ENCODE measurements at regions not wholly inside any gene's neighbourhood (a gene's known extent, or its start where the extent isn't known, plus 50 kb on each side); places are given as distances from the start of the nearest gene placed in this dataset.

DNA sequence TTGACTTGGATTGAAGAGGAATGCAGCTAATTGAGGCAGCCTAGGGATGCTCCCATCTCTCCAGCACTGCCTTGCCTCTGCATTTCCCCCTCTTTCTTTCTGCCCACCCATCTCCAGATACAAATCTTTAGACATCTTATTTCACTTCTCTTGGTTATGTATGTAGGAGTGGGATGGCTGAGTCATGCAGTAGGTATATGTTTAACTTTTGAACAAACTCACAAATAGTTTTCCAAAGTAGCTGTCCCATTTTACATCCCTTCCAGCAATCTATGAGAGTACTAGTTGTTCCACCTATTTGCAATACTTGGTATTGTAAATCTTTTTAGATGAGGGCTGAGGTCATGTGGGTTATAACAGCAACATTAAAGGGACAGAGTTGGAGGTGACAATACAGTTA is 329.9 kb downstream of the DYSF start:
- intact Hi-C loops (cut with micrococcal nuclease) = no loop called here

DNA sequence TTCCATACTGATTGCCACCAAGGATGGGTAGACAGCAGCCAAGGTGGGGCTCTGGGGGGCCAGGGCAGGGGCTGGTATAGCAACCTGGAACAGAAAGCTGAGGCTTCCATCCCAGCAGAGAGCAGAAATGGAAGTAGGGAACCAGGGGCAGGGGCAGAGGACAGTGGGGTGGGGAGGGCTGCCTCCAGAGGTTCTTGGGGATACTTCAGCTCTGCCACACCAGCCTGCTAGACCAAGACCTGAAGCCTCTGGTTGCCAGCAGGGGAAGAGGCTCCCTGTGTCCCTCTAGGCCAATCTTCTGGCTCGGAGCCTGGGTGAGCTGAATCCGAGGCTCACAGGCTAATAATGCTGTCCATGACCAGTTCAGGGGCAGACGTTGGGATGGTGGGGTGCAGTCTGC is 329.0 kb downstream of the DYSF start:
- intact Hi-C loops (cut with micrococcal nuclease) = no loop called here

DNA sequence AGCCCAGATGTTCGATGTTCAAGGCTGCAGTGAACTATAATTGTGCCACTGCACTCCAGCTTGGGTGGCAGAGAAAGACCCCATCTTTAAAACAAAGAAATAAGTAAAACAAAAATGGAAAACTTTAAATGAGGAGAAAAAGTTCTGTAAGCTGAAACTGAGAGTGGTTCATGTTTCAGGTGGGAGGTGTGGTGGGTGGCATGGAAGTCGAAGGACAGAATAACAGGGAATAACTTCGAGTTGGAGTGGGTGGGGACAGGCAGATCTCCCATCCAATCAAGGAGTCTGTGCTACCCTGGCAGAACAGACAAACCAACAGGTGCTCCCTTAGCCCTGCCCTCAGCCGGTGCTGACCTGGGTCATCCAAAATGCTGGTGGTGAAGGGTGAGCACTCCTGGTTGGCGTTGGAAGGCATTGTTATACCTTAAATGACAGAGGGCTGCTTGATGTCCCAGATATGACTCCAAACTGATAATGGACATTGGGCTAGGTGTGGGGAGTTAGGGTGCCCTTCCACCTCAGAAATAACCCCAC is 328.4 kb downstream of the DYSF start:
- intact Hi-C loops (cut with micrococcal nuclease) = no loop called here

DNA sequence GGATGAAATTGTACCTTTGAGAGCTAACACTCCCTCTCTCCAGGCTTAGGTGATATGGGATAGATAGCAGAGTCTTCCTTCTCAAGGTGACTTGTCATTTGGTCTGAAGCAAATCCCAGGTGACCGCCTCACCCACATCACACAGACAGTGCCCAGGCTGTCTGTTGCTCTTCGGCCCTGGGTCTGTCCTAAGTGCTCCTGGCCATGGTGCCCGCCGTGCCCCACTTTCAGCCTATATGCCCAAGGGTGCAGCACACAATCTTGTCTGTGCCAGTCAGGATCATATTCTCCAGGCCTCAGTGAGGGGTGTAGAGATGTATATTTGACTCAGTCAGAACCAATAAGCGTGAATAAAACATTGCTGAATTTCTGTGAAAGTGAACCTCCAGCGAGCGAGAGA is 326.8 kb downstream of the DYSF start:
- intact Hi-C loops (cut with micrococcal nuclease) = no loop called here

DNA sequence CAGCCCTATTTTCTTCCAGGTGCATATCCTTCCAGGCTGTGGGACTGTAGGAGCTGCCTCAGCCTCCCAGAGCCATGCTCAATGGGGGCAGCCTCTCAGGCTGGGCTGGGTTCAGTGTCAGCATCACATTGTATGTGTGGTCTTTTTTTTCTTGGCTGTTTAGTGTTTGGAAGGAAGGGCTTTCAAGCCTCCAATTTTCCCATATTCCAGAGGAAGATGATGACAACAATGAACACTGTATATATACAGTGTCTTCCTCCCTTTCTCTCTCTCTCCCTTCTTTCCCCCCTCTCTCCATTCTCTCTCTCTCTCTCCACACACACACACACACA is 326.4 kb downstream of the DYSF start:
- intact Hi-C loops (cut with micrococcal nuclease) = no loop called here

DNA sequence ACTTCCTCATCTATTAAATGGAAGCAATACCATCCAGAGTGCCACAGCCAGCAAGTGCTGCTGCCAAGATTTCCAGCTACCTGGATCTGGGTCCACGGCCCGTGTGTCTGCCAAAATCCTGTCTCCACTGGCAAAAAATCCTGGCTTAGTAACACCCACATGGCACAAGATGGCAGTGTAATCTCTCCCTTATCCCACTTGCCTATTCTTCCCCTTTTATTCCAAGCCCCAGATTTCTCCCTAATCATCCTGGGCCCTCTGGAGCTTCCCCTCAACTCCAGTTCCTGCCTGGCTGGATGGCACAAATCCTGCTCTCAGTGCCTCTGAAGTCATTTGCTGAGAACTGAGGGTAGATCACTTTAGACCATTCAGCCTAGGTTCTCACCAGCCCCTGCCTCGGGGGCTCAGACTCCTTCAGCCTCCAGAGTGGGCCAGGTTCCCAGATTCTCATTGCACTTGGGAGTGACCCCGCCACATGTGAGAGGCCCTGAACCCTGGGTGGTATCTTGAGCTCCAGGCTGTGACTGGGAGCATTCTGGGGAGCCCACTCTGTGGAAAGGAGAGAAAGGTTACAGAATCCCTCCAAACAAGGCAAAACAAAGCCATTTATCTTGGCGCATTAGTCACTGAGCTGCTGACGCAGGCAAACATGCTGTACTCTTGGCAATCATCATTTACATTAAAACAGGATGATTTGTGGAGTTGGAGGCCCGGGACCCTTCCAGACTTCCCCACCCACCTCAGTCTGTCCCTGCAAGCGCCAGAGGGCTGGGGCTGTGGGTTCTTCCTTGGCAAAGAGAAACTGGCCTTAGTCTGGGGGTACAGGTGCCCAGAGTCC is 325.8 kb downstream of the DYSF start:
- intact Hi-C loops (cut with micrococcal nuclease) = no loop called here

DNA sequence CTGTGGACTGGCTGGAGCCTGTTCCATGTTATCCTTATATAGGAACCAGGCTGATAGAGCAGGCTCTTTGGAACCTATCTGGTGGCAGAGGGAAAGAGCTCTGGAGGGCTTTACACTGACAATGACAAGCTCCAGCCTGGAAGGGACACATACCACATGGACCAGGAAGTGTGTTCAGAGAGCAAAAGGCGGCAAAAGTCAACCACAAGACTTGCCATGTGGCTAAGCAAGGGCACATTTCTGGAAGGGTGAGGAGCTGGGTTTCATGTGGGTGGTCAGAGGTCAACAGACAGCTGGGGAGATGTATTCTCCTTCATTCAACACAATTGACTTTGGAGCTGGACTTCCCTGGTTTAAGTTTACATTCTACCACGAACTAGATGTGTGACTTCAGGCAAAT is 325.2 kb downstream of the DYSF start:
- intact Hi-C loops (cut with micrococcal nuclease) = no loop called here

- intact Hi-C loops (cut with micrococcal nuclease) = no loop called here
These were observed 324.6 kb downstream of the DYSF start for GRCh38 chr2:71777946-71778345.

- intact Hi-C loops (cut with micrococcal nuclease) = no loop called here
These were observed 322.9 kb downstream of the DYSF start for GRCh38 chr2:71776227-71776626.

DNA sequence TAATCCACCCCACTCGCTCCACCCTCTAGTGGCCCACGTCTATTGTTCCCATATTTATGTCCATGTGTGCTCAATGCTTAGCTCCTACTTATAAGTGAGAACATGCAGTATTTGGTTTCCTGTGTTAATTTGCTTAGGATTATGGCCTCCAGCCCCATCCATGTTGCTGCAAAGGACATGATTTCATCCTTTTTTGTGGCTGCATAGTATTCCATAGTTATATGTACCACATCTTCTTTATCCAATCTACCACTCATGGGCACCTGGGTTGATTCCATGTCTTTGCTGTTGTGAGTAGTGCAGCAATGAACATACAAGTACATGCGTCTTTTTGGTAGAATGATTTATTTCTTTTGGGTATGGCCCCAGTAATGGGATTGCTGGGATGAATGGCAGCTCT is 319.9 kb downstream of the DYSF start:
- intact Hi-C loops (cut with micrococcal nuclease) = no loop called here

DNA sequence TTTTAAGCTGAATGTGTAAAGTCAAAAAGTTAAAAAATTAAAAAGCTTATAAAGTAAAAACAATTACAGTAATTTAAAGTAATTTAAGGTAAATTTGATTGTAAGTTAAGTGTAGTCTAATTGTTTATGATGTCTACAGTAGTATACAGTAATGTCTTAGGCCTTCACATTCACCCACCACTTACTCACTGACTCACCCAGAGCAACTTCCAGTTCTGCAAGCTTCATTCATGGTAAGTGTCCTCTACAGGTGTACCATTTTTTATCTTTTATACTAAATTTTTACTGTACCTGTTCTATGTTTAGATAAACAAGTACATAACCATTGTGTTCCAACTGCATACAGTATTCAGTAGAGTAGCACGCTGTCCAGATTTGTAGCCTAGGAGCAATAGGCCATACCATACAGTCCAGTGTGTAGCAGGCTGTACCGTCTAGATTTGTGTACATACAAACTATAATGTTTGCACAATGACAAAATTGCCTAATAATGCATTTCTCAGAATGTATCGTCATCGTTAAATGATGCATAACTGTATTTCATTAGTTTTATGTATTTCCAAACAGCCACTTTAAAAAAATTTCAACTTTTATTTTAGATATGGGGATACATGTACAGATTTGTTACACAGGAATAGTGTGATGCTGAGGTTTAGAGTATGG is 319.3 kb downstream of the DYSF start:
- intact Hi-C loops (cut with micrococcal nuclease) = no loop called here

- intact Hi-C loops (cut with micrococcal nuclease) = no loop called here
These were observed 314.3 kb downstream of the DYSF start for GRCh38 chr2:71767663-71768062.

DNA sequence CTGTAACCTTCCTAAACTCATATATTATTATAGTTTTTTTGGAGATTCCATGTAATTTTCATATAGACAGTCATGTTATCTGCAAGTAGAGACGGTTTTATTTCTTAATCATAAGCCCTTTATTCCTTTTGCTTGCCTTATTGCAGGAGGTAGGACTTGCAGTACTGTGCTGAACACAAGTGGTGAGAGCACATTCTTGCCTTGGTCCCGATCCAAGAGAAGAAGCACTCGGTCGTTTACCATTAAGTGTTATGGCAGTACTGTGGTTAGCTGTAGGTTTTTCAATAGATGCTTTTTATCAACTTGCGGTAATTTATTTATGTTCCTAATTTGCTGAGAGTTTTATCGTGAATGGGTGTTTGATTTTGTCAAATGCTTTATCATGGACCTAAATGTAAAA is 305.7 kb downstream of the DYSF start:
- intact Hi-C loops (cut with micrococcal nuclease) = no loop called here

- intact Hi-C loops (cut with micrococcal nuclease) = no loop called here
These were observed 304.0 kb downstream of the DYSF start for GRCh38 chr2:71757351-71757750.

- intact Hi-C loops (cut with micrococcal nuclease) = no loop called here
These were observed 303.0 kb downstream of the DYSF start for GRCh38 chr2:71756280-71756906.

- intact Hi-C loops (cut with micrococcal nuclease) = no loop called here
These were observed 298.2 kb downstream of the DYSF start for GRCh38 chr2:71751590-71751989.

DNA sequence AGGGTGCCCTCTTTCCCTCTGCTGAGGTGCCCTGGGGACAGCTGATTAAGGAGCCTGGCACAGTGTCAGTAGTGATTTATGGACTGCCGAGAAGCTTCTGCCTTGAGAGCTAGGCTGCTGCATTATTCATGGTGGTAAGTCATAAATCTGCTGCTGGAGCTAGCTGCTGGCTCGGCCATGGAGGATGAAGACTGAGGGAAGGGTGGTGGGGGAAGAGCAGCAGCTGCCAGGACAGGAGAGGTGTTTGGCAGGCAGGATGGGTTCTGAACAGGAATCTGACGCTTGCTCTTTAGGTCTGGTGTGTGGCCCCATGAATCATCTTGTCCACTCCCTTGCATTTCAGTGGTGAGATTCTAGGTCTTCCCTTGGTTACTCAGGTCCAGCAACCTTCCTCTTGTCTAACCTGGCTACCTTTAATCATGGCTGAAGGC is 296.3 kb downstream of the DYSF start:
- intact Hi-C loops (cut with micrococcal nuclease) = no loop called here

GRCh38 chr2:71748227-71748626 is 294.9 kb downstream of the DYSF start:
- intact Hi-C loops (cut with micrococcal nuclease) = no loop called here

DNA sequence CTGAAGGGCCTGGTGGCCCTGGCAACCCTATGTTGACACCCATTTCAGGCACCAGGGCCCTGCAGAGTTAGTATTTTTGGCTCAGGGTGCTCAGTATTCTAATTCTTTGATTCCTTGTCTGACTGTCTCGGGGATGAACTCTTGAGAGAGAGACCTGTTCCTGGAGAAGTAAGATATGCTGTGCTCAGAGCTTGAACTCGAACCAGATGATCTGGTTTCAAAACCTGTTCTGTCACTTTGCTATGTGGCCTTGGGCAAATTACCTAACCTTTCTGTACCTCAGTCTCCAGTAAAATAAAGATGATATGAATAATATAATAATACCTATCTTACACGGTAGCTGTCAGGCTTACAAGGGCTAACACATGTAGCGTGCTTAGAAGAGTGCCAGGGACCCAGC is 294.2 kb downstream of the DYSF start:
- intact Hi-C loops (cut with micrococcal nuclease) = no loop called here

DNA sequence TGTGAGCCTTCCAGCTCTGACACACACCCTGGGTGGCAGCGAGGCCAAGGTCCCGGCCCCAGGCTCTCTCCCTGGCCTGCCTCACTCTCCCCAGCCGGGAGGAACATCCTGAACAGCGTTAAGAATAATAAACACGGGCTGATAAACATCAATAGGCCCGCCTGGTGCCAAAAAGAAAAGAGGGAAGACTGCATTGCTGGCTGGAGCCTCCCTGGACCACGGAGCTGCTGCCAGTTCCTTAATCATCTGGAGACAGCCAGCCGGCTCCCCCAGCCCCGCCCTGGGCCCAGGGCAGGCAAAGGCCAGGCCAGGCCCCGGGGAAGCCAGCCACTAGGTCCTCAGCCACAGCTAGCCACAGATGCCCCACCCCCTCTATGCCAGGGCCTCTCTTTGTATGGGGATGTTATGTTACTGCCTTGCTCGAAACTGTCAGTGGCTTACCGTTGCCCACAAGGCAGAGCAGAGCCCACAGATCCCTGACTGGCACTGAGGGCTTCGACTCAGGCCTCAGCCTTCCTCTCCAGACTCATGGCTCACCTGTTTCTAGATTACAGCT is 293.7 kb downstream of the DYSF start:
- intact Hi-C loops (cut with micrococcal nuclease) = no loop called here

DNA sequence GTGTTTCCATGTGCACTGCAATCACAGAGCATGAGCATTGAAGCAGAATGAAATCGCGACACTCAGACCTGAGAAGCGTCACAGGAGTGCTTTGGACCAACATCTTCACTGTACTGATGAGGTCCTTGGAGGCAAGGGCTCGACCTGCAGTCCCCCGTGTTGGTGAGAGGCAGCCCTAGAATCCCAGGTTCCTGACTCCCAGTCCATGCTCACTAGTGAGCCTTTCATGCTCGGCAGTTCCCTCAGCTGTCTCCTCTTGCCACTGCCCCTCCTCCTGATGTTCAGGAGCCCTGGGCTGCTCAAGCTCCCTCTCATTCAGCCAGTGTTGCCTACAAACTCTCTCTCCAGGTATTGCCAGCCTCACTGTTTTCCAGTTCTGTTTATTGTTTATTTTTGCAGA is 291.4 kb downstream of the DYSF start:
- intact Hi-C loops (cut with micrococcal nuclease) = no loop called here

GRCh38 chr2:71743995-71744675 is 290.8 kb downstream of the DYSF start:
- intact Hi-C loops (cut with micrococcal nuclease) = no loop called here
